GM18861 (cell line): ENCODE measurements at regions not wholly inside any gene's neighbourhood (a gene's known extent, or its start where the extent isn't known, plus 50 kb on each side); places are given as distances from the start of the nearest gene placed in this dataset.
"Not testable (repeated sequence)": the region's sequence is repeated elsewhere in the genome, so short reads cannot be mapped to it uniquely, and the experiment has no call there.

Experiments used
- ATAC-seq: cut with Tn5 transposase; IDR thresholded peaks from one replicate; pipeline ENCODE4 v1.9.1; 2021; ENCODE audit not compliant: unreplicated experiment

DNA sequence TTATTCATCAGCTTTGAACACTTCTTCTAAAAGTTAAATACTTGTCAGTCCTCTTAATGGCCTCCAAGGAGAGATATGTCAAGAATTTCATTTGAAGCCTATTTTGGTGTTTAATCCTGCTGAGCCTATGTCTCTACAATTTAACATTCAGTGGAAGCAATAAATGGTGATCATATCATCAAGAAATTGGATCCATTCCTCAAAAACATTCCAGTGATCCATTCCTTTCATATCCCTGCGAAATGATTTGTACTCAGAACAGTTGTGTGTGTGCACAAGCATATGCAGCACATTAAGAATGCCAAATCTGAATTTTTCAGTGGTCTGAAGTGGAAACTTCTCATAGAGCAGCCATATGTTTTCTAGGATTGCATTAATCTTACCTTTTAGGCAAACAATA lies 373.7 kb upstream of the SYT1 start:
- ATAC-seq = no peak

DNA sequence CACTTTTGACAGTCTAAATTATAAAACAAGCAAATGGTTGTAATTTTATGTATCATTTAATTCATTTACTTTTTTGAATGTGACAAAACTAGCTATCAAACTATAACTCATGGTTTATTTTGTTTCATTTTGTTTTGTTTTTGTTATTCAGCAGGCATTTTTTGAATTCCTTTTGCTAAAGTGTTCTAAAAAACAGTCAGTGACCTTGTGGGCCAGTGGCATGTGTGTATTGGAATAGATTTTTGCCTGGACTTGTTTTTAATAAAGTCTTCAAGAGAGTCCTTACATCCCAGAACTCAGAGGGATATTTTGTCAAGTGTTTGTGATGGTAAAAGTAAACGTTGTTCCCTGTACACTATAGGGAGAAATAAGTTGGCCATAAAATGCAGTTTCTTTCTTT lies 369.7 kb upstream of the SYT1 start:
- no peak for ATAC-seq

DNA sequence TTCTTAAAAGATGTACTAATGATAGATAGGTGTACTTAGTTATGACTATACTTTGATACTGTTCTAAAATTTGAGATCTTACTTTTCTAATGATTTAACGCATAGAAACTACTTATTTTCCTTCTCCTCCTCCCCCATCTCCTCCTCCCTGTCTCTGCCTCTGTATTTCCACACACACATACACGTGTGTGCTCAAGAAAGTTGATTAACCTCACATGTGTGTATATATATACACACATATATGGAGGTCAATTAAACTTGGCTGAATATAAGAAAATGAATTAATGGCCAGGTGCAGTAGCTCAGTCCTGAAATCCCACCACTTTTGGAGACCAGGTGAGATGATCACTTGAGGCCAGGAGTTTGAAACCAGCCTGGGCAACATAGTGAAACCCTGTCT lies 362.7 kb upstream of the SYT1 start:
- no peak for ATAC-seq

DNA sequence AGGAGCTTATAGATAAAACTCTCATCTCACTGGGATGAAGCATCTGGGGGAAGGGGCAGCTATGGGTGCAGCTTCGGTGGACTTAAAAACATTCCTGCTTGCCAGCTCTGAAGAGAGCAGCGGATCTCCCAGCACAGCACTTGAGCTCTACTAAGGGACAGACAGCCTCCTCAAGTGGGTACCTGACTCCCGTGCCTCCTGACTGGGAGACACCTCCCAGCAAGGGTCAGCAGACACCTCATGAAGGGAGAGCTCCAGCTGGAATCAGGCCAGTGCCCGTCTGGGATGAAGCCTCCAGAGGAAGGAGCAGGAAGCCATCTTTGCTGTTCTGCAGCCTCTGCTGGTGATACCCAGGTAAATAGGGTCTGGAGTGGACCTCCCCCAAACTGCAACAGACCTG lies 345.2 kb upstream of the SYT1 start:
- ATAC-seq = no peak

DNA sequence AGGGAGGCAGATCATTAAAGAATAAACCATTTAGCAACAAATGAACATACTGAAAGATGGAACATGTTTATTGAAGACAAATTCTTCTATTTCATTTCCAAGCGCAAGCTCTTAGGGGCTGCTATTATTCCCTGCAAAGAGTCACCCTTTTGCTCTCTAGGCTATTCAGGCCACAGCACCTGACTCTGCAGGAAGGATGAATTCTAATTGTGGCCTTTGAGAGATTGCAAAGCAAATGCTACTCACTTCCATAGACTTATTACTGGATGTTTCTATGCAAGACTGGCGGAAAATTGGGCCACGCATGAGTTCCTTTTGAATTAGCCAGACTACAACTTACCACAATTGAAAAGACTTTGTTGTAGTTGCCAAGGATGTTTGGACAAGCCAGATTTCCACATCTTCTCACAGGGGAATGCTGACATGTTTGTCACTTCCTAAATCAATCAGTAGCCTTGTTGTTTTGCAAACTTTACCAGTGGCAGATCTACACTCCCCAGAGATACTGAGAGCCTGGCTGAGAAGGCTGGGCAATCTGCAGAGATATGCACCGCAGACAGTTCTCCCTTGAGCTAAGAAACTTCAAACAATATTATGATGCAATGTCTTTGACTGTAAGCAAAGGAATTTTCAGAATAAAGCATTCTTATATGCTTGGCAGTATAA lies 334.3 kb upstream of the SYT1 start:
- ATAC-seq = no peak

DNA sequence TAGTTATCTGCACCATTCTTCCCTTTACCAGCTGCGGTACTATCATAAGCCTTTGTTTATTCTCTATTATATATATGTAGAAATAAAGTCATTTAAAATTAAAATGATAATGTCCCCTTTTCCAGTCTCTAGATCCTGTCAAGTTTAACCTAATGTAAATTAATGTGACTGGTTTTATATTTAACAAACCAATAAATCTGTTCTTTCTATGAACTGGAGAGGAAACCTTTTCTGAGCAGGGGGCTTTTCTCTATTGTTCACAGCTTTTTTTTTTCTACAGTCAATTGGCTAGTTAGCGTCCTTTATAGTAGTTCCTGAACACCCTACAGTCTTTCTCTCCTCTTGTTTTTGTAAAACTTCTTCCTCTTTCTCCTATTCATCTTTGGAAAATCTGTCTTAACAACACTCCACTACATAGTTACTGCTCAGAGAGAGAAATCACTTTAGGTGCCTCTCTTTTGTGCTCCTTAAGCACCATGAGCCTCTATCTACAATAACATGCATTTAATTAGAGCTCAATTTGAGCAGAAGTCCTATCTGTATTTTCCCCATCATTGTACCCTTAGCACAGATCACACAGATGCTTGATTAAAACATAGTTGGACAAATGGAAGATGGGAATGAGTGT lies 332.6 kb upstream of the SYT1 start:
- ATAC-seq = no peak

DNA sequence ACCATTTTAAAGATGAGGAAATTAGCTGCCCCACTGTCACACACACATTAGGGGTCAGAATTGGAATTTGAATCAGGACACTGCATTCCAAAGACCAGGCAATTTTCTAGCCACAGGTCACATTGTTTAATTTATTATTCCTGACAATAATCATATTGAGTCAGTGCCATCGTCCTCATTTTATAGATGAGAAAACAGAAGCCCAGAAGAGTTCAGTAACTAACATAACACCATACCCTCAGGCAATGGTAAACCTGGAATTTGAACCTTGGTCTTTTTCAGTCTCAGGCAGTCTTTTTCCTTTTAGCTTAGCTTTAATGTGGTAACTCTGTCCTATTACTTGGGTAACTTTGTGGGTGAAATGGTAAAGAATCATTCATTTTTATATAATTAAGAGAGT lies 330.3 kb upstream of the SYT1 start:
- ATAC-seq = no peak

DNA sequence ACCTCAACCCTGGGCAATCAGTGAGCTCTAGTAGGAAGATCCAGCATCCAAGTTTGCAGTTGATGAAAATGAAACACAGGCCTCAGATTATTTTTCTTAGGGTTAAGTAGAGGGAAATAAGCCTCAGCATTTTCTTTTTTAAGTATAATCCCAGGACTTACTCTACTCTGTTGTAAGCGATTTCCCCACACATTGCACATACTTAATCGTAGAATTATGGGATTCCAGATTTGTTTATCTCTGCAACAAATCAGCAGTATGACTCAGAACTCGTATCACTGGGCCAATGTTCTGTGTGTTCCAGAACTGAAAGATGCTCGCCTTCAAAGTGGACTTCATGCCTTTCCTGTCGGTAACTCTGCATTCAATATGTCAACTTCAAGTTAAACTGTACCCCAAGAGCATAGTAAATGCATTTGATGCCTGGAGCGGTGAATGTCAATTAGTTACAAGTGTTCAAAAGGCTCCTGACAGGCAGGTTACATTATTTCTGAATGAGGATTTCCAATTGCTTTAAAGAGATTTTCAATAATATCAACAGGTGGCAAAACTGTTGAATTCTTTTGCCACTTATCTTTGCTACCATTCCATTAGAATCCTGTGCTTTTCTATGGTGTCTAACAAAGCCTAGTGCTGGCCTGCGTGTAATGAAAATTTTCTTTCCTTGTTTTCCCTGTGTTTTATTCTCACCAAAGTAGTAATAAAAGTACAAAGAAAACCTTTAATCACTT lies 323.8 kb upstream of the SYT1 start:
- ATAC-seq = no peak

DNA sequence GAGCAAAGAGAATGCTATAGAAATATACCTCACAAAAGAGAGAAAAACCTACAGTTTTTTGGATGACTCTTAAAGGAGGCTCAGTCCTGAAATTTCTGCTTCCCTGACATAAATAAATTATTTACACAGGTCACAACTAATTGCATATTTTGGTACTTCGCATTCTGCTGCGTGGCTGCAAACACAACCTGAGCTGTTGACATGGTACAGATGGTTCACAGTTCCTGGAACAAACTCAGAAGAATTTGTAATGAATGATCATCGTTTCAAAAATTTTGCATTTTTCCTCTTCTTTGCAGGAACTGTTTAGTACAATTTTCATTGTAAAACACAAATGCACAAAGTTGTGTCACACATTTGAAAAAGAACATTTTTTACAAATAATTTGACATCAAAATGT lies 313.7 kb upstream of the SYT1 start:
- no peak for ATAC-seq

DNA sequence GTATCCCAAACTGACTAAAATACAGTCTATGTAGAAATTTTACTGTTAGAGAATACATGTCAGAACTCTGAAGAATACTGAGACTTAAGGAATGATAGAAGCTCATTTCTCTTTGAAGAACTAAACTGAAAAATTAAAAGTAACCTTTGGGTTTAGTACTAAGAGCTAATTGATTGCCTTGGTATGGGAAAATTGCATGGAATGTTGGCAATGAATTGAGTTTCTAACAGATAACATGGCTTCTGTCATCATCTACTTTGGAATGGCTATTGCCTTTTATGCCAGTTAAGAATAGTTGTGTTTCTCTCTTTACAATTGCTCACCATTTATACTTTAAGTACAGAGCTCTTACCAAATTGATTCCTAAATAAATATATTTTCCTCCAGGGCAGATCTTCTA lies 308.8 kb upstream of the SYT1 start:
- ATAC-seq = no peak

DNA sequence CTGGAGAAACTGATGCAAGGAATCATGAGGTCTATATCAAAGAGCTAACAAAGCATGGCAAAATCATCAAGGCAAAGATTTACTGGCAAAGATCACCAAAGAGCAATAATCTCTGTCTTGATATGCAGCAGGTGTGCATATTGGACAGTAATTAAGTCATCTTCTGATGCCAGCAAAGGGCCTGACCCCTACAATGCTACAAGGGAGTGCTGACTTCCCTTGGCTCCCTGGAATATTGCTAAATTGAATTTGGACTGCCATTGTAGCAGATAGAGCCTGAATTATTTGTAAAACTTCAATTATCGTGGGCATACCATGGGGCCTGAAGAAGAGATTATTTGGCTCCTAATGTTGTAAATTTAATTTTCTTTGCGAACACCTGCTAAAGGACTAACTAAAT lies 307.9 kb upstream of the SYT1 start:
- ATAC-seq = no peak

DNA sequence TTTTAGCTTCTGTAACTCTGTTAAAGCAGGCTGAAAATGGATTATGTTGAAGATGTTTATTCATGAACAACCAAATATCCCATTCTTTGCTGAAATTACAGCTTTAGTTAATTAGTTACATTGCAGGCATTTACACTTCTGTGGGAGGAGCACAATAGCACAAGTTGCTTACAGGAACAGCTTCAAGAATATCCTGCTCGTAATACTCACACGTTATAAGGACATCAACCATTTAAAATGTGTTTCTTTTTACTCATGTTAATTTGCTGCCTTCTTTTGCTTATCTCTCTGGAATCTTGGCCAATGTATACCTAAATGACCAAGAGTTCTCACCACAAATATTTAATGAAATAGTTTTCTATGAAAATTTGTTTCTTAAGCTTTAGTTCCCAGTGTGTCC lies 305.2 kb upstream of the SYT1 start:
- no peak for ATAC-seq

DNA sequence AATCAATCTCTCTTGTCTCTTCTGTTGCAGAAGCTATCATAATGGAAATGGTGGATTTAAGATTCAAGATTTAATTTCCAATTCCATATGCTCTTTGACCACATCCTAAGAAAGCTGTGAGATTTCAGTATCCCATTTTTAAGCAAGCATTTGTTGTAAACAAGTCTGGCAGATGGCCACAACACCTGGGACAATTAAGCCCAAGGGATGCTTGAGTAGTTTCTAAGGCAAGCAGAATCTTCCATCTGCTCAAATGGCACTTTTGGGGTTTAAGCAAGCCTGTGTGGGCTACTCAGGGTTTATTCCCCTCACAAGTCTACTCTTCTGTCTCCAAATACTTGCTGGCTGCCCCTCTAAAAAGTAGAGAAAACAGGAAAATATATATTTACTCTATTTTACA lies 304.7 kb upstream of the SYT1 start:
- no peak for ATAC-seq

DNA sequence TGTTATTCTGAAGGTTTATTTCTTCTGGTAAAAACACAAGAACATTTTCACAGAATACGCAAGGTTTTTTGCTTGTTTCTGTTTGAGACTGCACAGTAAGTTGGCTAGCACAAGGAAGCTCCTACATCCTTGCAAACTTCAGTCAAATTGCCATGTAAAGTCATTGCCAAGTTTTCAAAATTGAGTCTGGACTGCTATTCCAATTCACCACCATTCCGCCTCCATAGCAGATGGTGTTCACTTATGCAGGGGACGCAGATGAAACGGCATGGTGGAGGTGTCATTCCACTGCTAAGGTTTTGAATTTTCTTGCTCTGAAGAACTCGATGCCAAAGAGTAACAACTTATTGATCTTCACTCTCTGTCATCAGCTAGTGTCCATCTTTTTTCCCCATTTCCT lies 303.9 kb upstream of the SYT1 start:
- ATAC-seq = no peak

DNA sequence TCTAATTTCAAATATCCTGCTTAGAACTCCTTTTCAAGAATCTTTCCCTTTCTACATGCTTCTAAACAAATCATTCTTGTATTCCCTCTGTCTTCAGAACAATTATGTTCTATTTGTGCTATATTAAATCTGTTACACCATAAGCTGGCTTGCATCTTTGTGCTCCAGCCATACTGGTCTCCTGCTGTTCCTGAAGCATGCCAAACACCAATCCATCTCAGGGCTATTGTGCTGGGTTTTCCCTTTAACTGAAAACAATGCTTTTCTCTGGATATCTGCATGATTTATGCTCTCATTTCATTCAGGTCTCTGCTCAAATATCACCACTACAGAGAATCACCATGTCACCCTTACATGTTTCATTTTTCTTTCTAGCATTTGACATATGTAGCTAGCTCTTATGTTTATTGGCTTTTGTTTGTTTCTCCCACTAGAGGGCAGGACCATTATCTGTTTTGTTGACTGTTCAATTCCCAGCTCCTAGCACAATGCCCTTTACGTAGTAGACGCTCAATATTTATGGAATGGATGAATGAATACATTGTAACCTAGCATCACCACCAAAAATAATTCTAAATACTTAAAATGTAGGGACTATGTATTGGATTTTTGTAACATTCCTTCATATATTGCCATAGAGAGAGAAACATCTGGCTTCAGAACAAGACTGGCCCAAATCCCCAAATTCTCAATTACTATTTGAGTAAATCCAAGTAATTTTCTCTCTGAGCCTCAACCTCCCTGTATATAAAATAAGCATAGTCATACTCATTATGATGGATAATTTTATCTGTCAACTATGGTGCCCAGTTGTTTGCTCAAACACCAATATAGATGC lies 302.0 kb upstream of the SYT1 start:
- no peak for ATAC-seq

DNA sequence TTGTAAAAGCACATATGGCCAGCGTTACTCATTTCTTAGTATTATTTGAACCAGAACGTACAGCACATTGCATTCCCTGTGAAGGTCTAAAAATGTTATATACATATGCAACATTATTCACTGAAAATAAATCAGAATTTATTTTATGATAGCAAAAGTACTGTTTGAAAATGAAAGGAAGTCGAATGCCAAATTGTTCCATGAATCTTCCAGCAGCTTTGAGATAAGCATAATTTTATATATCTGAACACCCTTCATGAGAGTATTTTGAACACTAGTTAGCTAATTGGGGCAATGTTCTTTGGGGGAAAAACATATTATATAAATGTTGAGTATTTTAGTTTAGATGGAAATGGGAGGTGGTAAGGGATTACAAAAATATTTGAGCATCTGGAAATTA lies 300.7 kb upstream of the SYT1 start:
- ATAC-seq = no peak

DNA sequence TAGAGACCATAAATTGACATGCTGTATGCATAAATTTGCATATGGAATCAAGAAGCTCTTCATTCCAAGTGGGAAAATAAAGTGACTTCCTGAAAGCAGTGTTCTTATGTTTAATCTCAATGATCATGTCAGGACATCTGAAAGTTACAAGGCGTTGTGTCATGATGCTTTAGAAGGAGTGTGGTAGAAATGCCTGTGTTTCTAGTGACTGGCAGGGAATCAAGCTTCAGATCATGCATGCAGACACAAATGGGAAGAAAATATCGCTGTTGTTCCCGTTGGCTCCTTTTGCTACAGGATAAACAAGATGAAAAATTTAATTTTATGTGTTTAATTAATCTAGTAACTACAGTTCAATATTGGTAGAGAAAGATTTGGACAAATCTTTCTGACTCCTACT lies 298.1 kb upstream of the SYT1 start:
- ATAC-seq = no peak

DNA sequence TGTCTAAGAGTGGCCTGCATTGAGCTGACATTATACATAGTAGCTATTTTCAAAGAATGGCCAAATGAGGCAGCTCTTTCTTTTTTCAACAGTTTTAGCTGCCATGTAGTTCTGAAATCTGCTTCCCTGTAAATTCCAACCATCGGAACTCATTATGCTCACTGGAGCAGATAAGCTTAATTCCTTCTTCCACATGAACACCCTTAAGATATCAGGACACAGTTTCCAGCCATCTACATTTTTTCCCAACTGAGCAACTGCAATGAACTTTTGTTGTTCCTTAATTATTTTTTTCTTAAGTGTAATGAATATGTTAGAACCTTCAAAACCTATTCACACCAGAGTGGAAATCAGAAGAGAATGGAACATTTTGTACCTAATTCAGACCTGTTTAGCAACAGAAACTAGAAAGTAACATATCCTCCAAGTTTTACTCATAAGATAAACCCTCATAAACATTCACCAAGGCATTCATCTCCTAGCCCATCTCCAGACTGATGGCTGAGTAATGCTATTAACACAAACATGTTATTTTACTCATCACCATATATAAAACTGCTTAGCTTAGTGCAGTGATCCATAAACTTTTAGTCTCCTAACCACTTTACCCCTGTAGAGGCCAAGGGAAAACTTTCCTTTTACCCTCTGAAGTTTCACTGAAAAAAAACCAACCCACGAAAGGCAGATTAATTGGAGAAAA lies 296.1 kb upstream of the SYT1 start:
- ATAC-seq = no peak

DNA sequence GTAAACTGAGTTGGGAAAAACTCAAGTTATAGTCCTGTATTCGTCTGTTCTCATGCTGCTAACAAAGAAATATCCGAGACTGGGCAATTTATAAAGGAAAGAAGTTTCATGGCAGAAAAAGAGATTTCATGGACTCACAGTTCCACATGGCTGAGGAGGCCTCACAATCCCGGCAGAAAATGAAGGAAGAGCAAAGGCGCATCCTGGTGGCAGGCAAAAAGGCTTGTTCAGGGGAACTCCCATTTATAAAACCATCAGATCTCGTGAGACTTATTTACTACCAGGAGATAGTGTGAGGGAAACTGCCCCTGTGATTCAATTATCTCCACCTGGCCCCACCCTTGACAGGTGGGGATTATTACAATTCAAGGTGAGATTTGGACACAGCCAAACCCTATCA lies 292.6 kb upstream of the SYT1 start:
- ATAC-seq = no peak

DNA sequence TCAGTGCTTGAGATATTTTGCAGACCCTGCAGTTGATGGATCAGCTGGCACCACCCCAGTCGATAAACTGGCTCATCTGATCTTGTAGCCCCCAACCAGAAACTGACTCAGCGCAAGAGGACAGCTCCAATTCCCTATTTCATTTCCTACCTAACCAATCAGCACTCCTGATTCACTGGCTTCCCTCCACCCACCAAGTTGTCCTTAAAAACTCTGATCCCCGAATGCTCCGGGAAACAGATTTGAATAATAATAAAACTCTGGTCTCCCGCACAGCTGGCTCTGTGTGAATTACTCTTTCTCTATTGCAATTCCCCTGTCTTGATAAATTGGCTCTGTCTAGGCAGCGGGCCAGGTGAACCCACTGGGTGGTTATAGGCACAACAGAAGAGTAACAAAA lies 289.4 kb upstream of the SYT1 start:
- ATAC-seq = not testable (repeated sequence)

DNA sequence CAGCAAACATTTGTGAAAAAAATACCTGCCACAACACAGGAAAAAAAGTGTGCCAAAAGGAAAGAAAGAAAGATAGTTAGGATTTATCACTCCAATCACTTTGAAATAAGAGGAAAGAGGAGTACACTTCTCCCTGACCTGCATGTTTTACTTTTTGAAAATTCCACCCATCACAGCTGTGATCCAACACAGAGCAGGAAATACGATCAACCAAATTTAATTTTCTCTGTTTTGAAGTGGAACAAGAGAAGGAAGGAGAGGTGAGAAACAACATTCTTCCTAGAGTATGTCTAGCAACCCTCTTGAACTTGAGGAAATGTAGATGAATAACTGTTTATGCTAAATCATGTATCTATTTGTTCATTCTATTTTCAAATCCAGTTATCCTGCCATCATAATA lies 284.7 kb upstream of the SYT1 start:
- no peak for ATAC-seq
